ENCODE measurements at regions not wholly inside any gene's neighbourhood (a gene's known extent, or its start where the extent isn't known, plus 50 kb on each side); places are given as distances from the start of the nearest gene placed in this dataset.

DNA sequence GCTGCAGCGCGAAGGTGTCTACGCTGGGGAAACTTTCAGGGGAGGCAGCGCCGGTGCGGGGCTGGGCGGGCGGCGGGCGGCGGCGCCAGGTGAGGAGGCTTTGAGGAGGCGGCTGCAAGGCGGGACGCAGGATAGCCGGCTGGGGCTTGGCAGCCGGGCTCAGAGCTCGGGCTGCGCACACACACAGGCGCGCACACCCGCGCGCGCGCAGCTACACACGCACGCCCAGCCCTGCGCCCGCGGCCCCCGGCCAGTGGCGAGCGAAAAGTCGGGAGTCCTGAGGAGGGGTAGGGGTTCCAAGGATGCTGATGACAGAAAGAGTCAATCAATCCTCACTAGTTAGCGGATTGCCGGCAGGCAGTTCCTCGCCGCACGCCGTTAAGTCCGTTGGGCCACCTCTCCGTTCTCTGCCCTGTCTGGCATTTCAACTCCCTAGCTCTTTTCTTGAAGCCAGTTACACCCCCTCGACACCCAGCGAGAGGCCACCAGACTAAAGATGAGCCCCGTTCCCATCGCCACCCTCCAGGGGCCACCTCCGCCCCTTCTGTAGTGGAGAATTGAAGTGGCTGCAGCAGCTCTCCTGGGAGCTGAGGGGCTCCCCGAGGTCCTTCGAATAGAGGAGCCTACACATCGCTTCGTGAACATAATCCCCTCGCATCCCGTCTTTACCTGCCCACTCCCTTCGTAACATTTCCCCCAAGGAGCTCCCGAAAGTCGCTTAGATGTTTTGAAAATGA is 1640.3 kb upstream of the C9orf72 start, which contains the start of gene LINGO2:
TSS of gene LINGO2 (minus strand) at position 185 of the 737 bp plus-strand sequence.
- RAD21 ChIA-PET (ENCODE audit: low non-redundant PET in 1 of 2, low total read pairs in 2 of 2, uncharacterized antibody in 2 of 2, unreplicated experiment in 2 of 2), result no interaction called here
- no peak within 1 kb of the TSS for H3K4me2 ChIP-seq (ENCODE audit: low read length)
- no peak within 1 kb of the TSS for H3K4me3 ChIP-seq (replicated peaks in 1 of 2; ENCODE audit: low read depth in 1 of 2, low read length in 2 of 2)
- H3K9me2 ChIP-seq (ENCODE audit: insufficient read depth), result no peaks in the 10 kb centered on the region
- no peaks in the 10 kb centered on the region for H3K36me3 ChIP-seq (ENCODE audit: control insufficient read depth in 1 of 2, insufficient read depth in 2 of 2, low read length in 2 of 2)
- no peaks in the 10 kb centered on the region for H3K79me2 ChIP-seq (ENCODE audit: insufficient read depth, low read length)
- POLR2A ChIA-PET, result no interaction called here
- ATAC-seq (no peak), DNase-seq (ENCODE audit: low read depth, low spot score) (no peak)
- intact Hi-C loops (cut with micrococcal nuclease), result no loop called here
- no peaks in the 10 kb centered on the region; a peak in 1 of 4 replicates for H3K9me3 ChIP-seq (ENCODE audit: control insufficient read depth in 1 of 2, insufficient read depth in 1 of 2, low read depth in 1 of 2, low read length in 2 of 2)
- H3K27ac ChIP-seq (ENCODE audit: low read depth, low read length), result no peak within 1 kb of the TSS
- TF ChIP-seq CBX3 (IDR thresholded peaks at IDR 0.05; ENCODE audit: low read depth) (no peak), POLR2AphosphoS5 (IDR thresholded peaks at IDR 0.05; ENCODE audit: low read depth, low read length) (no peak), ELF1 (IDR thresholded peaks at IDR 0.05; ENCODE audit: borderline replicate concordance, low read depth) (no peak), EZH2 (IDR thresholded peaks at IDR 0.05) (no peak)
- TF ChIP-seq, protein P1, sequence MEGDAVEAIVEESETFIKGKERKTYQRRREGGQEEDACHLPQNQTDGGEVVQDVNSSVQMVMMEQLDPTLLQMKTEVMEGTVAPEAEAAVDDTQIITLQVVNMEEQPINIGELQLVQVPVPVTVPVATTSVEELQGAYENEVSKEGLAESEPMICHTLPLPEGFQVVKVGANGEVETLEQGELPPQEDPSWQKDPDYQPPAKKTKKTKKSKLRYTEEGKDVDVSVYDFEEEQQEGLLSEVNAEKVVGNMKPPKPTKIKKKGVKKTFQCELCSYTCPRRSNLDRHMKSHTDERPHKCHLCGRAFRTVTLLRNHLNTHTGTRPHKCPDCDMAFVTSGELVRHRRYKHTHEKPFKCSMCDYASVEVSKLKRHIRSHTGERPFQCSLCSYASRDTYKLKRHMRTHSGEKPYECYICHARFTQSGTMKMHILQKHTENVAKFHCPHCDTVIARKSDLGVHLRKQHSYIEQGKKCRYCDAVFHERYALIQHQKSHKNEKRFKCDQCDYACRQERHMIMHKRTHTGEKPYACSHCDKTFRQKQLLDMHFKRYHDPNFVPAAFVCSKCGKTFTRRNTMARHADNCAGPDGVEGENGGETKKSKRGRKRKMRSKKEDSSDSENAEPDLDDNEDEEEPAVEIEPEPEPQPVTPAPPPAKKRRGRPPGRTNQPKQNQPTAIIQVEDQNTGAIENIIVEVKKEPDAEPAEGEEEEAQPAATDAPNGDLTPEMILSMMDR (IDR thresholded peaks at IDR 0.05 in 2 of 3, conservative IDR thresholded peaks at IDR 0.05 in 1 of 3; ENCODE audit: borderline replicate concordance in 1 of 3, insufficient read depth in 1 of 3, low read depth in 2 of 3, low read length in 2 of 3), result no peak
- CTCF ChIA-PET, result no interaction called here
- no peaks in the 10 kb centered on the region for H3K4me1 ChIP-seq (ENCODE audit: control insufficient read depth in 1 of 2, insufficient read depth in 2 of 2, low read length in 2 of 2)
- H2AFZ ChIP-seq (ENCODE audit: low read depth, low read length, poor library complexity, severe bottlenecking), result no peak within 1 kb of the TSS
- H4K20me1 ChIP-seq (ENCODE audit: insufficient read depth), result no peaks in the 10 kb centered on the region
- H3K9ac ChIP-seq (ENCODE audit: low read length), result no peak within 1 kb of the TSS
- BruUV-seq (replicated peaks), result no TSS peak
- H3K27me3 ChIP-seq (ENCODE audit: insufficient read depth, low read length), result no peaks in the 10 kb centered on the region

DNA sequence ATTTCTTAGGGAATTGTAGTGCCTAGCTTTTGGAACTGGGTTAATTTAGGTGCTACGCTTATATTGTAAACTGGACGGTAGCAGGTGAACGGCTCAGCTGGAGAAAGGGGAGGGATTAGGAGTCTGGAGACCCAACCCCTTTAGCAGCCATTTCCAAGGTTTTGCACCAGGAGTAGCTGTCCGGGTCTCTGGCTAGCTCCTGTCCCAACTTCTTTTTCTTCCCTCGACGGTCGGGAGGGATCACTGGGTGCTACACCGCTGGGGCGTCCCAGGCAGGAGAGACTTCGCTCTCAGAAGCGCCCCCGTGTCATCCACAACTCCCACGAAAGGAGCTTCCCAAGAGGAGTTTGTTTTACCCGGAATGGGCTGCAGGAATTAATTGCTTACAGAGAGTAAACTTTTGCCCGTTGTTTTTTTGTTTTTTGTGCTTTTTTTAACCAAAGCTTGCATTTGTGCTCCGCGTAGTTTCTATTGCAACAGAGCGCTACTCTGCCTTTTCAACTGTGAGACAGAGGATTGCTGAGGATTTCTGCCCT is 1640.9 kb upstream of the C9orf72 start:
- Histone ChIP-seq H3K4me2 (ENCODE audit: low read length) (no peak overlapping the region), H3K9me3 (ENCODE audit: control insufficient read depth in 1 of 2, insufficient read depth in 1 of 2, low read depth in 1 of 2, low read length in 2 of 2) (no peaks in the 10 kb centered on the region; a peak in 1 of 4 replicates), H3K9me2 (ENCODE audit: insufficient read depth) (no peaks in the 10 kb centered on the region), H3K27me3 (ENCODE audit: insufficient read depth, low read length) (no peaks in the 10 kb centered on the region), H2AFZ (ENCODE audit: low read depth, low read length, poor library complexity, severe bottlenecking) (no peak overlapping the region), H4K20me1 (ENCODE audit: insufficient read depth) (no peaks in the 10 kb centered on the region), H3K4me3 (replicated peaks in 1 of 2; ENCODE audit: low read depth in 1 of 2, low read length in 2 of 2) (no peak overlapping the region), H3K27ac (ENCODE audit: low read depth, low read length) (no peak overlapping the region), H3K36me3 (ENCODE audit: control insufficient read depth in 1 of 2, insufficient read depth in 2 of 2, low read length in 2 of 2) (no peaks in the 10 kb centered on the region), H3K9ac (ENCODE audit: low read length) (no peak overlapping the region), H3K4me1 (ENCODE audit: control insufficient read depth in 1 of 2, insufficient read depth in 2 of 2, low read length in 2 of 2) (no peaks in the 10 kb centered on the region), H3K79me2 (ENCODE audit: insufficient read depth, low read length) (no peaks in the 10 kb centered on the region)
- DNase-seq (ENCODE audit: low read depth, low spot score), result no peak
- RAD21 ChIA-PET (ENCODE audit: low non-redundant PET in 1 of 2, low total read pairs in 2 of 2, uncharacterized antibody in 2 of 2, unreplicated experiment in 2 of 2), result no interaction called here
- intact Hi-C loops (cut with micrococcal nuclease), result no loop called here
- POLR2A ChIA-PET, result no interaction called here
- no peak for ATAC-seq
- CTCF ChIA-PET, result no interaction called here
- no TSS peak for BruUV-seq (replicated peaks)
- TF ChIP-seq SIN3A (IDR thresholded peaks at IDR 0.05; ENCODE audit: low read depth) (no peak), POLR2A (IDR thresholded peaks at IDR 0.05; ENCODE audit: borderline replicate concordance, extremely low read depth, insufficient read depth, insufficient read length) (no peak), POLR2AphosphoS5 (IDR thresholded peaks at IDR 0.05; ENCODE audit: low read depth, low read length) (no peak), RAD21 (IDR thresholded peaks at IDR 0.05; ENCODE audit: low read depth) (no peak), ZFX (IDR thresholded peaks at IDR 0.05) (no peak), EGR1 (IDR thresholded peaks at IDR 0.05; ENCODE audit: low read depth) (no peak), JUND (IDR thresholded peaks at IDR 0.05) (no peak), YY1 (IDR thresholded peaks at IDR 0.05; ENCODE audit: extremely low read depth, insufficient replicate concordance, low read depth, low read length) (no peak)
- TF ChIP-seq, protein P1 (IDR thresholded peaks at IDR 0.05 in 2 of 3, conservative IDR thresholded peaks at IDR 0.05 in 1 of 3; ENCODE audit: borderline replicate concordance in 1 of 3, insufficient read depth in 1 of 3, low read depth in 2 of 3, low read length in 2 of 3), result no peak
